ENCODE measurements at regions not wholly inside any gene's neighbourhood (a gene's known extent, or its start where the extent isn't known, plus 50 kb on each side); places are given as distances from the start of the nearest gene placed in this dataset.

DNA sequence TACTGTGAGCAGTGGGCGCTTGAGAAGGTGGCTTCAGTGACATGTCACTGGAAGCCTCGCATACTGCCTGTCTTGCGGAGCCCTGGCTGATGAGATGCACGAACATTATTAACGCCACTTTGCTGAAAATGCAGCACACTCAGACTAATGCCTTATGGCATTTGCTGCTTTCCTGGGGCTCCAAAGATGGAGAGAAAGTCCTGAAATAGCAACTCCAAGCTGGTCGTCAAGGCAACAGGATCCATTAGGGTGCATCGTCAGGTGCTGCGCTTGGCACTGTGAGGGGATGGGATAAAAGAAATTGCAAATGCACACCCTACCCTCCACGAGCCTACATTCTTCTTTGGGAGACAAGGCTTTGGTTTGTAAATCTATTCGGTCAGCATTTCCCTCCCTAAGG is 592.5 kb downstream of the TYW1 start:
- no peak for DNase-seq (ENCODE audit: low spot score)
- H3K36me3 ChIP-seq (ENCODE audit: control insufficient read depth in 4 of 4, insufficient read depth in 3 of 4, low read depth in 1 of 4, low read length in 3 of 4) = no peaks in the 10 kb centered on the region
- WGBS = 82% methylated on average over 10 of the region's 10 CpGs
- H3K9me3 ChIP-seq (ENCODE audit: control insufficient read depth in 4 of 4, low read length in 3 of 4) = peaks cover 2 to 35% (median 24%) of the 10 kb centered on the region in 4 donors
- no peak overlapping the region for H3K27ac ChIP-seq (ENCODE audit: low read depth in 1 of 2, low read length in 2 of 2)
- no peak for TF ChIP-seq EGR1 (IDR thresholded peaks at IDR 0.05; ENCODE audit: low read depth in 2 of 2)
- no peak for TF ChIP-seq TAF1 (conservative IDR thresholded peaks at IDR 0.05)
- TF ChIP-seq RAD21 (IDR thresholded peaks at IDR 0.05) = no peak
- no peak for TF ChIP-seq SP1 (IDR thresholded peaks at IDR 0.05)
- no peak for TF ChIP-seq ATF3 (IDR thresholded peaks at IDR 0.05)
- TF ChIP-seq, protein P1, sequence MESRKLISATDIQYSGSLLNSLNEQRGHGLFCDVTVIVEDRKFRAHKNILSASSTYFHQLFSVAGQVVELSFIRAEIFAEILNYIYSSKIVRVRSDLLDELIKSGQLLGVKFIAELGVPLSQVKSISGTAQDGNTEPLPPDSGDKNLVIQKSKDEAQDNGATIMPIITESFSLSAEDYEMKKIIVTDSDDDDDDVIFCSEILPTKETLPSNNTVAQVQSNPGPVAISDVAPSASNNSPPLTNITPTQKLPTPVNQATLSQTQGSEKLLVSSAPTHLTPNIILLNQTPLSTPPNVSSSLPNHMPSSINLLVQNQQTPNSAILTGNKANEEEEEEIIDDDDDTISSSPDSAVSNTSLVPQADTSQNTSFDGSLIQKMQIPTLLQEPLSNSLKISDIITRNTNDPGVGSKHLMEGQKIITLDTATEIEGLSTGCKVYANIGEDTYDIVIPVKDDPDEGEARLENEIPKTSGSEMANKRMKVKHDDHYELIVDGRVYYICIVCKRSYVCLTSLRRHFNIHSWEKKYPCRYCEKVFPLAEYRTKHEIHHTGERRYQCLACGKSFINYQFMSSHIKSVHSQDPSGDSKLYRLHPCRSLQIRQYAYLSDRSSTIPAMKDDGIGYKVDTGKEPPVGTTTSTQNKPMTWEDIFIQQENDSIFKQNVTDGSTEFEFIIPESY (IDR thresholded peaks at IDR 0.05) = no peak
- TF ChIP-seq GABPA (IDR thresholded peaks at IDR 0.05 in 1 of 2, conservative IDR thresholded peaks at IDR 0.05 in 1 of 2) = no peak
- no peak for TF ChIP-seq FOXA2 (IDR thresholded peaks at IDR 0.05)
- no peak for TF ChIP-seq RXRA (IDR thresholded peaks at IDR 0.05)
- no peak for TF ChIP-seq JUND (IDR thresholded peaks at IDR 0.05)
- TF ChIP-seq CTCF (IDR thresholded peaks at IDR 0.05; ENCODE audit: low read depth, low read length, missing input control) = no peak
- no peak for TF ChIP-seq YY1 (IDR thresholded peaks at IDR 0.05)
- TF ChIP-seq, protein P2, sequence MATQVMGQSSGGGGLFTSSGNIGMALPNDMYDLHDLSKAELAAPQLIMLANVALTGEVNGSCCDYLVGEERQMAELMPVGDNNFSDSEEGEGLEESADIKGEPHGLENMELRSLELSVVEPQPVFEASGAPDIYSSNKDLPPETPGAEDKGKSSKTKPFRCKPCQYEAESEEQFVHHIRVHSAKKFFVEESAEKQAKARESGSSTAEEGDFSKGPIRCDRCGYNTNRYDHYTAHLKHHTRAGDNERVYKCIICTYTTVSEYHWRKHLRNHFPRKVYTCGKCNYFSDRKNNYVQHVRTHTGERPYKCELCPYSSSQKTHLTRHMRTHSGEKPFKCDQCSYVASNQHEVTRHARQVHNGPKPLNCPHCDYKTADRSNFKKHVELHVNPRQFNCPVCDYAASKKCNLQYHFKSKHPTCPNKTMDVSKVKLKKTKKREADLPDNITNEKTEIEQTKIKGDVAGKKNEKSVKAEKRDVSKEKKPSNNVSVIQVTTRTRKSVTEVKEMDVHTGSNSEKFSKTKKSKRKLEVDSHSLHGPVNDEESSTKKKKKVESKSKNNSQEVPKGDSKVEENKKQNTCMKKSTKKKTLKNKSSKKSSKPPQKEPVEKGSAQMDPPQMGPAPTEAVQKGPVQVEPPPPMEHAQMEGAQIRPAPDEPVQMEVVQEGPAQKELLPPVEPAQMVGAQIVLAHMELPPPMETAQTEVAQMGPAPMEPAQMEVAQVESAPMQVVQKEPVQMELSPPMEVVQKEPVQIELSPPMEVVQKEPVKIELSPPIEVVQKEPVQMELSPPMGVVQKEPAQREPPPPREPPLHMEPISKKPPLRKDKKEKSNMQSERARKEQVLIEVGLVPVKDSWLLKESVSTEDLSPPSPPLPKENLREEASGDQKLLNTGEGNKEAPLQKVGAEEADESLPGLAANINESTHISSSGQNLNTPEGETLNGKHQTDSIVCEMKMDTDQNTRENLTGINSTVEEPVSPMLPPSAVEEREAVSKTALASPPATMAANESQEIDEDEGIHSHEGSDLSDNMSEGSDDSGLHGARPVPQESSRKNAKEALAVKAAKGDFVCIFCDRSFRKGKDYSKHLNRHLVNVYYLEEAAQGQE (IDR thresholded peaks at IDR 0.05) = no peak
- no peak for TF ChIP-seq NR2F2 (IDR thresholded peaks at IDR 0.05)
- no peak for TF ChIP-seq HNF4G (IDR thresholded peaks at IDR 0.05)
- no peak for TF ChIP-seq MAX (IDR thresholded peaks at IDR 0.05)
- no peak for TF ChIP-seq FOXA1 (IDR thresholded peaks at IDR 0.05)
- no peak for TF ChIP-seq HNF4A (conservative IDR thresholded peaks at IDR 0.05)
- H3K4me3 ChIP-seq (ENCODE audit: low read depth in 1 of 3, low read length in 3 of 3) = no peak overlapping the region
- H3K4me1 ChIP-seq (ENCODE audit: control insufficient read depth in 4 of 4, insufficient read depth in 4 of 4, low read length in 3 of 4) = no peaks in the 10 kb centered on the region
- H3K27me3 ChIP-seq (ENCODE audit: control insufficient read depth in 4 of 4, insufficient read depth in 4 of 4, low read length in 3 of 4) = no peaks in the 10 kb centered on the region
- no peak overlapping the region for H3K9ac ChIP-seq (ENCODE audit: low read depth in 1 of 2, low read length in 2 of 2)
